ENCODE measurements at regions not wholly inside any gene's neighbourhood (a gene's known extent, or its start where the extent isn't known, plus 50 kb on each side); places are given as distances from the start of the nearest gene placed in this dataset.
"Not testable (repeated sequence)": the region's sequence is repeated elsewhere in the genome, so short reads cannot be mapped to it uniquely, and the experiment has no call there.

DNA sequence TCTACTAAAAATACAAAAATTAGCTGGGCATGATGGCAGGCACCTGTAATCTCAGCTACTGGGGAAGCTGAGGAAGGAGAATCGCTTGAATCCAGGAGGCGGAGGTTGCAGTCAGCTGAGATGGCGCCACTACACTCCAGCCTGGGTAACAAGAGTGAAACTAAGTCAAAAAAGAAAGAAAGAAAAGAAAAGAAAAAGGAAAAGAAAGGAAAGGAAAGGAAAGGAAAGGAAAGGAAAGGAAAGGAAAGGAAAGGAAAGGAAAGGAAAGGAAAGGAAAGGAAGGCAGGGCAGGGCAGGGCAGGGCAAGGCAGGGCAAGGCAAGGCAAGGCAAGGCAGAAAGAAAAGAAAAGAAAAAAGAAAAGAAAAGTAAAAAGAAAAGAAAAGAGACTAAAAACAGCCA is 121.4 kb downstream of the ANXA5 start:
- TF ChIP-seq, protein P1, sequence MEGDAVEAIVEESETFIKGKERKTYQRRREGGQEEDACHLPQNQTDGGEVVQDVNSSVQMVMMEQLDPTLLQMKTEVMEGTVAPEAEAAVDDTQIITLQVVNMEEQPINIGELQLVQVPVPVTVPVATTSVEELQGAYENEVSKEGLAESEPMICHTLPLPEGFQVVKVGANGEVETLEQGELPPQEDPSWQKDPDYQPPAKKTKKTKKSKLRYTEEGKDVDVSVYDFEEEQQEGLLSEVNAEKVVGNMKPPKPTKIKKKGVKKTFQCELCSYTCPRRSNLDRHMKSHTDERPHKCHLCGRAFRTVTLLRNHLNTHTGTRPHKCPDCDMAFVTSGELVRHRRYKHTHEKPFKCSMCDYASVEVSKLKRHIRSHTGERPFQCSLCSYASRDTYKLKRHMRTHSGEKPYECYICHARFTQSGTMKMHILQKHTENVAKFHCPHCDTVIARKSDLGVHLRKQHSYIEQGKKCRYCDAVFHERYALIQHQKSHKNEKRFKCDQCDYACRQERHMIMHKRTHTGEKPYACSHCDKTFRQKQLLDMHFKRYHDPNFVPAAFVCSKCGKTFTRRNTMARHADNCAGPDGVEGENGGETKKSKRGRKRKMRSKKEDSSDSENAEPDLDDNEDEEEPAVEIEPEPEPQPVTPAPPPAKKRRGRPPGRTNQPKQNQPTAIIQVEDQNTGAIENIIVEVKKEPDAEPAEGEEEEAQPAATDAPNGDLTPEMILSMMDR (IDR thresholded peaks at IDR 0.05; ENCODE audit: insufficient read depth, low read length): not testable (repeated sequence)
- not testable (repeated sequence) for TF ChIP-seq POLR2AphosphoS5 (IDR thresholded peaks at IDR 0.05; ENCODE audit: low read depth)

All from HL-60 (cell line).